GM04503 (cell line): ENCODE measurements at regions not wholly inside any gene's neighbourhood (a gene's known extent, or its start where the extent isn't known, plus 50 kb on each side); places are given as distances from the start of the nearest gene placed in this dataset.
"Not testable (repeated sequence)": the region's sequence is repeated elsewhere in the genome, so short reads cannot be mapped to it uniquely, and the experiment has no call there.

Experiments
- DNase-seq: peaks from one replicate; pipeline ENCODE4 v3.0.0-alpha.2; 2012; ENCODE audit warnings: low read depth

DNA sequence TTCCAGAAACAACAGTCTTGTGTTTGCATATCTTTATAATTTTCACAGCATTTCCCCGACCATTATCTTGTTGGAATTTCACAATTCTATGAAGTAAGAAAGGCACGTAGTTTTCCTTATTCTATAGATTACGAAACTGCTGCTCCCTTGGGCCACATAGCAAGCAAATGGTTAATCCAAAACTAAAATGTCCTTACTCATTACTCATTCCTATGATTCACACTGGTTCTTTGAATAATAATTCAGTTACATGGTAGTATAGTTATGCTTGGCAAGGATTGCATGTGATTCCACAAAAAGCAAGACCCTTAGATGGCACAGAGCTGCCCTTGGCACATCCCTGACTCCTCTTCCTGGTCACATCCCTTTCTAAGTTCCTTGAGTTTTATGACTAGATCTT lies 51.2 kb downstream of the OR13H1 start:
- no peak for DNase-seq

DNA sequence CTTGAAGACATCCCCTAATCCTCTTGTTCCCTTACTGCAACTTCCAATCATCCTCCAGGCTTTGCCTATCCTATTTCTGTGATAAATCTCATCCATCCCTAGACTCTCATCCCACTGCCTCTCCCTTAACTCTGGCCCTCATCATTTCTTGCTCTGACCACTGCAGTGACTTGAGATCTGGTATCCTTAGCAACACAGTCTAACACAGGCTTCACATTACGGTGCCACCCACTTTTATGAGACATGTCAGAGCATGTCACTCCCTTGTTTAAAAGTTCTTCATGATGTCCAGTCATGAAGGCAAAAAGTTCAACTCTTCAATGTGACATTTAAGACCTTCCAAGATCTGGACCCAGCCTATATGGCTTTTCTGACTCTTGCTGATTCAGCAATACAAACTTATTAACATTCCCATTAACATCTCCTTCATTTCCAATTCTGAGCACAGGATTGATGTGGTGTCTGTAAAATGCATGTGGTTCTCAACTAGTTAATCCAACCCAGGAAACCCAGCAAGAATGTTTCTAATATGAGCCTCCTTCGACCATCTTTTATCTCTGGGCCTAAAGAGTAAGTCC lies 64.0 kb downstream of the OR13H1 start:
- no peak for DNase-seq

DNA sequence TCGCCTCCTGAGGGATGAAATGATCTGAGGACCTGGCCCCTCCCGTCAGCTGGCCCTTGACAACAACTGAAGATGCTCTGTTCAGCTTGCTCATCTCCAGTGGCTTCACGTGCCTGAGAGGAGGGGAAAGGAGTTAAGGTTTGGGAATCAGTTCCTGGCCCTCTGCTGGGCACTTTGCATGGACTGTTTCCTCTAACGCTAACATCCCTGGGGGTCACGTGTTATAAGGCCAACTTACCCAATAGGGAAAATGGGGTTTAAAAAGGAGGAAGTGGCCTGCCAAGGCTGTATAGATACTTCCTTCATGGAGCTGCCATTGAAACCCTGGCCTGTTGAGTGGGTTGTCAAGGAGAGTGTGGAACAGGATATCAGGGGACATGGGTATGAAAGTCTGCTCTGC lies 65.6 kb downstream of the OR13H1 start:
- no peak for DNase-seq

DNA sequence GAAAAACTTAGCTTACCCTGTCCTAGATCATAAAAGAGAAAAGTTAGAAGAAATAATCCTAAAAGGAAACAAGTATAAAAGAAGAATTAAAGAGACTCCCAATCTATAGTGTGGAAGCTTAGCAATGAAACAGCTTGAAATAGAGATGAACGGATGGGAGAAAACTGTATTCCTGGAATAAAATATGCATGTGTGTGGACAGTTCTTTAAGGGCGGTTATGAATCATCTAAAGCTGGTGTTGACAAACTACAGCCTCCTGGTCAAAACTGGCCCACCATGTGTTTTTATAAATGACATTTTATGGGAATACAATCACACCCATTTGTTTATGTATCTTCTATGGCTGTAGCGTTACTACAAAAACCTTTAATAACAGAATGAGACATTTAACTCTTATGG lies 69.4 kb downstream of the OR13H1 start:
- no peak for DNase-seq

DNA sequence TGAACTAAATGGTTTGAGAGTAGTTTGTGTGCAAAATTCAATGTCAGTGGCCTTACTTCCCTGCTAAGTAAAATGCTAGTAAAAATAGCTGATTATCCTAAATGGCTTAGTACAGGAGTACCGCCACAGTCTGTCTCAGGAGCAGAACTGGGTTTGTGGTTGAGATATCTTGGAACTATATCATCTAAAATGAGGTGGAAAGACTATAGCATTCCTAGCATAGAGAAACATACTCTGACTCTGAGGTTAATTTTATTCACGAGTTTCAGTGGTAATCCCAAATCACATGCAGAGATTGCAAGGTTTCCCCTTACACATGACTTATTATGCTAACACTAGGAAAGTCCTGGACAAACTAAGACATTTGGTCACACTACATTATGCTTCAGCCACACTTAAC lies 70.4 kb downstream of the OR13H1 start:
- no peak for DNase-seq

DNA sequence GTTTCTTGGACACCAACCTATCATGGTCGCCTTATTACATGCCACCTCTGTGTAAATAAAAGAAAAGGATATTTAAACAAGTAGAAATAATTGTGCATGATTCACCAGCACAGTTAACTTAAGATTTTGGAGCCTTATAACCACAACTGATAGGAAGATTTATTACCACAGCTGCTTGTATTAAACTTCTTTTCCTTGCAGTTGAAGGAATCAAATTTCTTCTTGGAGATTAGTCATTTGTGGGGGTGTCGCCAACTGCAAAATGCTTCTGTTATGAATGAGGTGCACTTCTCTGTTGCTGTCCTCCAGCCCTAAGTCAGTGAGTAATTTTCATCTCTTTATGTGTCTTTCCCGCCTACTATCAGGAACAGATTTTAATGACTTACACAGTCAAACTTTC lies 73.3 kb downstream of the OR13H1 start:
- DNase-seq: peak; percentile 3

DNA sequence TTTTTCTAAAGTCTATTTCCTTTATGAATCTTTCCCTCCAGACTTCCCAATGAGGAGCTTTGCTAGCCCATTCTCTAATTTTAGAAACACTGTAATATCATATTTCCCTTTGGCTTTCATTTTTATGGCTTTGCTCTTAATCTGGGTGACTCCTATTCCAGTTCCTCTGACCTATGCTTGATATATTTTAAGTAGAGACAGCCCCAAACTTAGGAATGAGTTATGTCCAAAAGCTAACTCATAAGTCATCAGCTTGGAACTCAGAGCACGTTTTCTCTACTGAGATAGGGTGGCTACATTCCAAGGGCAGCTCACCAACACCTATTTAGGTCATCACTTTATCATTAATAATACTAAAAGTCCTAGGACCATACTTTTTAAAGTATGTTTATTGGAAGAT lies 77.8 kb downstream of the OR13H1 start:
- DNase-seq: no peak

DNA sequence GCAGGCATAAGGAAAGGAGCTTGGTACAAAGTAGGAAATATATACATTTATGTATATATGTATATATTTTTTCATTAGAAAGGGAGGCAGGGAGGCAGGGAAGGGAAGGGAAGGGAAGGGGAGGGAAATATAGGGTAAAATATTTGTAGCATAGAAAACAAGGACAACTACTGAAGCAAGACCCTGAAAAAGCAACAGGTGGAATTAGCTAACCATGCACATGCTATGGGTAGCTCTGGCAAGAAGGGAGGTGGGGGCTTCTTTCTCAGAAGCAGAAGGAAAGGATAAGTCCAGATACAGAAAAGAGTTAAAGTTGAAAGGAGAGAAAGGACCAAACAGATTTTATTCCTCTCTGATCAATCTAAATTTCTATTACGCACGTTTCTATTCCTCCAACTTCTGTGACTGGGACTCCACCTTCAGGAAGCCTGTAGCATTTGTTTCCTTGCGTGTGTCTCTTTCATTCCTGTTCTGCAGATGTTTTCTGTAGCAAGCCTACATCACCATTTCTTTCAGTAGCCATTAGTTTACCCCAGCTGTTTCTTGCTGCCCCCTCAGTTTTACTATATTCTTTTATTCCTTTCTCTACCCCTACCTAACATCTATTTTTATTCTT lies 82.9 kb downstream of the OR13H1 start:
- DNase-seq: no peak

DNA sequence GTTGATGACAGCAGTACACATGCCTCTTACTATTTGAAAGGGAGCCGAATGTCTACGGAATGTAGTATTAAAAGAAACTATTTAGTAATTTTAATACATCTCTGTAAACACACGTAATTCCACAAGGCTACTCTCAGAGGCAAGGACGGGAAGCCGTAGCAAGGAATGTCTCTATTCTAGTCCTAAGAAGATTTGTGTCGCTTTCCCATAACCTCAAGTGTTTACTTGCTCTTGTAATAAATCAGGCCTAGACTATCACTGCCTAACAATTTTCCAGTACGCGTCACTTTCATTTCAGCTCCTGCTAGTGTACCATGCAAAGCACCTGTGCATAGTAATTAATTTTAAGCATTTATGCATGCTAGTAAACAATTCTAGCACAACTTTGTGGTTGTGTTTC lies 86.7 kb downstream of the OR13H1 start:
- no peak for DNase-seq

DNA sequence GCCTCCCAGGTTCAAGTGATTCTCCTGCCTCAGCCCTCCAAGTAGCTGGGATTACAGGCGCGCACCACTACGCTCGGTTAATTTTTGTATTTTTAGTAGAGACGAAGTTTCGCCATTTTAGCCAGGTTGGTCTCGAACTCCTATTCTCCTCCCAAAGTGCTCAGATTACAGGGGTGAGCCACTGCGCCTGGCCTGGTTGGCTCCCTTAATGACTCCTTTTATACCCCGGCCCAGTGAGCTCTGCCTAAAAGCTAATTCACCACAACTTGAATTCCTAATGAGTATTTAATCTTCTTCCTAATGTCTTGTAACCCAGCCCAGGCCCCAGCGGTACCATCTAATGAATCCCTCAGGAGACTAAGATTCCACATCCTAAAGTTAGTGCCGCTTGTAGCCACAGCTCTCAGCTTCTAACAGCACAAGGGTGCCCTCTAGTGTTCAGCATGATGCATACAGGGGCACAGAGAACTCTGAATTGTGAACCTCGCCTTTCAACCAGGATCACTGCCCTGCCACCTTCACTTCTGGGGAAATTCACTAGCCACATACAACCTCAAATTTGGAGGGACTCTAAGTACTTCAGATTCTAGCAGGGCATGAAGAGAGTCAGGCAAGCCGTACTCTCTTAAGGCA lies 89.5 kb downstream of the OR13H1 start:
- DNase-seq: peak; percentile 8

DNA sequence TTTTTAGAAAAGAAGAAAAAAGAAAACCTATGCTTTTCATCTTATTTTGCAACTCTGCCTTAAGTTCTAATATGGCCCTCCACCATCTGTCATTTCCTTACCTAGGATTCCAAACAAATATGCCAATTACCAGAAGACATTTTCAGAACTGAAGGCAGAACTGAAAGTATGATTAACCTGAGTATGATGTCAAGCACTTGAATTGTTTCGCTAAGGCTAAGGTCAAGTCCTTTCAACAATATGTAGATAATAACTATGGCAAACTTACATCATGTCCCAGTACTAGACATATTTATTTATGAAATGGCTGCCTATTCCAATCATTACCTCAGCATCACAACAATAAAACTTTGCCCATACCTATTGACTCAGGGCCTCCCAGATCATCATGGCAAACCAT lies 91.0 kb downstream of the OR13H1 start:
- DNase-seq: no peak

DNA sequence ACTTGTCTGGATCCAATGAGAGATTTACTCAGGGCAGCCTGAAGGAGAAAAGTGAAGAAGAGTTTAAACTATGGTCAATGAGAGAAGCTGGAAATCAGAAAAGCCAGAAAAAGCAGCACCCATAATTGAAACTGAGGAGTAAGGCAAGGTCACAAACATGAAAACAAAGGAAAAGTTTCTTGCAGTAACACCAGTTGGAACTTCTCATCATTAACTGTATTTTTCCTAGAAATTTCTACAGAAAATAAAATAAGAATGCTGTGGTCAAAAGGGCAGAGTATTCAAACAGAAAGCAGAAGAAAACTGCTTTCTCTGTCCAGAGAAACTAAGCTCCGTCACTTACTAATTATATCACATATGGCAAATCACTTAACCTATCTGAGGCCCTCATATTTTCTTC lies 102.2 kb downstream of the OR13H1 start:
- no peak for DNase-seq

DNA sequence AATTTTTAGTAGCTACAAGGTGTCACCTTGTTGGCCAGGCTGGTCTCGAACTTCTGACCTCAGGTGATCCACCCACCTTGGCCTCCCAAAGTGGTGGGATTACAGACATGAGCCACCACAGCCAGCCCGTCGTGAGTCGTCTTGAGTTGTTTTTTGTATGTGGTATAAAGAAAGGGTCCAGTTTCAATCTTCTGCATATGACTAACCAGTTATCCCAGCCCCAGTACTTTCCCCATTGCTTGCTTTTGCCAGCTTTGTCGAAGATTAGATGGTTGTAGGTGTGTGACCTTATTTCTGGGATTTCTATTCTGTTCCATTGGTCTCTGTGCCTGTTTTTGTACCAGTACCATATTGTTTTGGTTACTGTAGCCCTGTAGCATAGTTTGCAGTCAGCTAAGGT lies 105.9 kb downstream of the OR13H1 start:
- no peak for DNase-seq

DNA sequence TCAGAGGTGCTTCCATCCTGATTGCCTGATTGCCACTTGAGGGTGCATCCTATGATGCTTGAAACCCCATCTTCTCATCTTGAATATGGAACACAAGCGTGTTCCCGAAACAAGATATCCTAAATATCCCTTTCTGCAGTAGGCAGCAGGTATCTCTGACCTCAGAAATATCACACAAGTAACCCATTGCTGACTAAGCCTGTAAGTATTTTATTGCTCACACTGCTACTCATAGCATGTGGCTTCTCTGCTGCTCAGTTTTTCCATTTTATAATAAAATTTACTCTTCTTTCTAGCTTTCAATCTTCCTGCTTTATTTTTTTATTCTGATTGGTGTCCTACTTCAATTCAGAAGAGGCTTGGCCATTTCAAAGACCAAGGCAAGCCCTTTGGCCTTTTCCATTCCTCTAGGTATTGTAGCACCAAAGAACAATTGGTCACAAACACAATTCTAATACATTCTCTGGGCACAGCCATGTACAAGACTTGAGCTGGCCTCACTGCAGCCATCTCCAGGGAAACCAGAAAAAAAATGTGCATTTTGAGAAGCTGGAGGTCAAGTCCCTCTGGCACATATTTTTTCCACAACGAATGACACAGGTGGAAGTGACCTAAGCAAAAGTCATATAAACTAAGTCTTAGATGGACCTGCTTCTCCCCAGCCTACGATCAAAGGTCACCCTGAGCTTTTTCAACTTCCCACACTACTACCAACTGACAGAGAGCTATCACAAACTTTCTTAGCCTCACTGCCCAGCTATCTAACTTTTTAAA lies 107.0 kb downstream of the OR13H1 start:
- no peak for DNase-seq

DNA sequence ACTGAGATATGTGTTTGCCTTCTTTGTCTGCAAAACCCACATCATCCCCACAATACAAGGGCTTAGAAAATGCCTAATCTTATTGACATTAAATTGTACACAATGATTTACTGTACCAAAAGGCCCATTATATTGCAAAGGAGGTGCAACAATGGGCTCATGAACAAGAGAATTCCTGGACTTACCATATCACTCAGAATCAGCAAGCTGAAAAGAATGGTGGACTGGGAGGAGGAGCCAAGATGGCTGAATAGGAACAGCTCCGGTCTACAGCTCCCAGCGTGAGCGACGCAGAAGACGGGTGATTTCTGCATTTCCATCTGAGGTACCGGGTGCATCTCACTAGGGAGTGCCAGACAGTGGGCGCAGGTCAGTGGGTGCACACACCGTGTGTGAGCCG lies 119.9 kb downstream of the OR13H1 start:
- DNase-seq: not testable (repeated sequence)

DNA sequence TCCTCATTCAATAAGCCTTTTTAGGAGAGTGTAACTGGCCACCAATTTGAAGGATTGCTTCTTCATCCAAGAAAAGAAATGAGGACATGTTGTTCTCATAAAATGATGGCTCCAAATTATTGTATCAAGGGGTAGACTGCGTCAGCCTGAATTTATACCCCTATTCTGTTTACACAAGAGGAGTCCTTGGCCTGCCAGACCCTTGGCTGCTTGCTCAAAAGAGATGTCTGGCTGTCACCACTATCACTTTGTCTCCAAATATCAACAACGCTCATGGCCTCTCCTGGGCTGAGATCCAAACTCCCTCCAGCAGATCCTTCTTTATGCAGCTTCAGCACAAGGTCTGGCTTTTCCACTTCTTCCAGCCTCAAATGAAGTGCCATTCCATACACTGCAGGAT lies 127.9 kb downstream of the OR13H1 start:
- no peak for DNase-seq

DNA sequence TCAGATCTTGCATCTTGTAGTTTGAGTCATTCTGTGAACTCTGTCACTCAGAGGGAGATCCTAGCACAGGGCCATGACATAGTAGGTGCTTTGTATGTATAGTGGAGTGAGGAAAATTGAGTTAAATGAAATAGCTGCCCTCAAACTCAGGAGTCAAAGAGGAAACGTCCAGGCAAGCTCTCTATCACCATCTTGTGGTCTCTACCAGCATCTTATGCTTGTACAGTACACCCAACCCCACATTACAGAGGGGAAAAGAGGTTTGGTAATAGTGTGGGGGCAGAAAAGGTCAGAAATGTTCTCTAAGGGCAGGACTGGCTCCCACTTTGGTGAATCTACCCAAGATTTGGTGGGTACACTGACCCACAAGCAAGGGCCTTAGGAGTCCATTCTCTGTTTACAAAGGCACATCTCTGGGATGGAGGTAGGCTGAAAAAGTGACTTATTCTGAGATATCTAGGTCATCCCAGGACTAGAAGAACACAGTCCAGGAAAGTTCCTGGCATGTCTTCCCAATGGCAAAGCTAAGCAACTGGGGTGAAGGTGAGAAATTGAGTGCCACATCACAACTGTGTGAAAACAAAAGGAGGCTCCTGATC lies 131.8 kb downstream of the OR13H1 start:
- no peak for DNase-seq

DNA sequence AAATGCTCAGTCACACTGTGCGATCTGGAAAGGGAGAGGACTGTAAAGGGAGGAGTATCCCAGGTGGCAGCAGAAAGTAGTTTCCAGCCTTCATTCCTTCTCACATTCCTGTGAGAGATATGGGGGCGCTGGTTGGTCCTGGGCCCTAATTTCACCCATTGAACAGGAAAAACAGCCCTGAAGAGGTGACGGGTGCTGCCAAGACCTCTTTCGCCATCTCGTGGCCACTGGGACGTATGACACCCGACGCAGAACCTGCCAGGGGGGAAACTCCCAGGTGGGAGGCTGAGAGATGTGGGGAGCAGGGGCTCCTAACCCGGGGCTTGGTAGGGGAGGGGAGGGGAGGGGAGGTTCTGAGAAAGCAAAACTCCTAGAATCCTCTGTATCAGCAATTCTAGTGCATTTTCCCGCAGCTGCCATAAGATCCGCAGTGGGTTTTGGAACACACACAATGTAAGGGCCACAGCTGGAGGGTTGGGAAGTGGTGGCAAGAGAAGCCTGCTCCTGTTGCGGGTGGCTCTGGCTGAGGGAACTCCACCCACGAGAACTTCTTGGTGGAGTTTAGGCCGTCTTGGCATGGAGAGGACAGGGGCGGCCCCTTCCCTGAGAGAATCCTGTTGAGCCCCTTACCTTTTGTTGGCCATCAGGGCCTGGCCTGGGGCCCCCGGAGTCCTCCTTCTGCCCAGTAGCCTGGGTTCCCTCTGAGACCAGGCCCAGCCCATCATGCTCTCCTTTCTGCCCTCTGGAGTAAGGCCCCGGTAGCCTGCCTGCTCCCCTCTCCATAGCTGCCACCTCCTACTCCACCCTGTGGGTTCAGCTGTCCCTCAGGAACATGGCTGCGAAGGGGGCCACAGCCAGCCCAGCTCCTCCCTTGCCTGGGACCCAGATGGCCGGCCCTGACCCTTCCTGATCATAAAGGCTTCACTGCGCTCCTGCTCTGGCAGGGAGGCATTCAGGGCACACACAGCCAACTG lies 134.1 kb downstream of the OR13H1 start:
- no peak for DNase-seq

DNA sequence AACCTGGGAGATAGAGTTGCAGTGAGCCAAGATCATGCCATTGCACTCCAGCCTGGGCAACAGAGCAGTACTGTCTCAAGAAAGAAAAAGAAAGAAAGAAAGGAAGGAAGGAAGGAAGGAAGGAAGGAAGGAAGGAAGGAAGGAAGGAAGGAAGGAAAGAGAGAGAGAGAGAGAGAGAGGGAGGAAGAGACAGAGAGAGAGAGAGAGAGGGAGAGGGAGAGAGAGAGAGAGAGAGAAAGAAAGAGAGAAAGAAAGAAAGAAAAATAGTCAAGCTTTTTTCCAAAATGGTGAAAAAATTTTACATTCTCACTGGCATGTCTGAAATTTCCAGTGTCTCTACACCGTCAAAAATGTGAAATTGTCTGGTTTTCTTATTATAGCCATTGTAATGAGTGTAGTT lies 138.9 kb downstream of the OR13H1 start:
- not testable (repeated sequence) for DNase-seq

DNA sequence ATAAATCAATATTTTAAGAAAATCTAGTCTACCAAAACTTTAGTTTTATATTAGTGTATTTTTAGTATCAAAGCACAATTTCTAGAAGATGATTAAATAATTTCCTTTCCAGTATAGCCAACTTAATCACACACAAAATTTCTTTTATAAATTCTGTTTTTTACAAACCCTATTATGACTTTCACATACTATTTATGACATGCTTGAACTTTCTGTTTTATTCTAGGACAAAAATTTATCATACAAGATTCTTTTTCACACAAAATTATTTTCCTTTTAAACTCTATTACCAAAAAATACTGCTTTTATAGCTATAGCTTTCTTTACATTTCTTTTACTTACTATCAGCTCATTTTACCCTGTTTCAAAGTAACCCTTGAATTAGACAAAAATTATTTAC lies 149.5 kb downstream of the OR13H1 start:
- DNase-seq: no peak

DNA sequence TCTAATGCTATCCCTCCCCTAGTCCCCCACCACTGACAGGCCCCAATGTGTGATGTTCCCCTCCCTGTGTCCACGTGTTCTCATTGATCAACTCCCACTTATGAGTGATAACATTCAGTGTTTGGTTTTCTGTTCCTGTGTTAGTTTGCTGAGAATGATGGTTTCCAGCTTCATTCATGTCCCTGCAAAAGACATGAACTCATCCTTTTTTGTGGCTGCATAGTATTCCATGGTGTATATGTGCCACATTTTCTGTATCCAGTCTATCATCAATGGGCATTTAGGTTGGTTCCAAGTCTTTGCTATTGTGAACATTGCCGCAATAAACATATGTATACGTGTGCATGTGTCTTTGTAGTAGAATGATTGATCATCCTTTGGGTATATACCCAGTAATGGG lies 153.1 kb downstream of the OR13H1 start:
- not testable (repeated sequence) for DNase-seq

DNA sequence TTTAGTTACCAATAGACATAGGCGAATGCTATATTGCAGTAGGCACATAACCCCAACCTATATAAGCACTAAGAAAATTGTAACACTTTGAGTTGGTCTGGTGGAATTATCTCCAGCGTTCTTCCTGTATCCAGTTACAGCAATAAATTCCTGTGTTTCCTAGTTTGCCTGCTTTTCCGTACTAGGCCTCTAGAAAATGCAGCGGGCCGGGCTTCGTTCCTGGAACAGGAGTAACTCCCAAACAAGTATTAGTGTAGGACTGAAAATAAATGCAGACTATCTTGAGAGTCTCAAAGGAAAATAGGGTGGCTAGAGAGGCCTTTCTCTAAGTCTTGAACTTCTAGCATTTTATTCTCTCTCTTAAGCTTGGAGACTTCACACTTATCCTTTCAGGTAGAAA lies 159.8 kb downstream of the OR13H1 start:
- DNase-seq: no peak
